Mesenteric fat pad (tissue), 1 donor: ENCODE measurements at regions not wholly inside any gene's neighbourhood (a gene's known extent, or its start where the extent isn't known, plus 50 kb on each side); places are given as distances from the start of the nearest gene placed in this dataset.

Experiments
- DNase-seq: peaks from one replicate; pipeline ENCODE4 v3.0.0-alpha.2; 2020; ENCODE audit warnings: low spot score
- donor health status: DM: yes; HTN: yes; CAD: no.

- DNase-seq = no peak
These were observed 275.5 kb upstream of the RUNX1 start for GRCh38 chr21:35324372-35325220.

- no peak for DNase-seq
These were observed 274.8 kb upstream of the RUNX1 start for GRCh38 chr21:35323947-35324346.

GRCh38 chr21:35321322-35322200 is 272.5 kb upstream of the RUNX1 start:
- no peak for DNase-seq

GRCh38 chr21:35319684-35320283 is 270.7 kb upstream of the RUNX1 start:
- DNase-seq = no peak

- no peak for DNase-seq
These were observed 267.8 kb upstream of the RUNX1 start for GRCh38 chr21:35316933-35317332.

- DNase-seq = no peak
These were observed 267.4 kb upstream of the RUNX1 start for GRCh38 chr21:35316456-35316855.

GRCh38 chr21:35314857-35315582 is 265.9 kb upstream of the RUNX1 start:
- DNase-seq = no peak

- DNase-seq = no peak
These were observed 262.9 kb upstream of the RUNX1 start for GRCh38 chr21:35311985-35312384.

- DNase-seq = no peak
These were observed 260.2 kb upstream of the RUNX1 start for GRCh38 chr21:35309316-35309715.

- DNase-seq = no peak
These were observed 254.0 kb upstream of the RUNX1 start for GRCh38 chr21:35303085-35303484.

- DNase-seq = no peak
These were observed 249.7 kb upstream of the RUNX1 start for GRCh38 chr21:35298757-35299156.

GRCh38 chr21:35297665-35298064 is 248.6 kb upstream of the RUNX1 start:
- DNase-seq = no peak

GRCh38 chr21:35294231-35294898 is 245.3 kb upstream of the RUNX1 start:
- no peak for DNase-seq

GRCh38 chr21:35291973-35292627 is 243.0 kb upstream of the RUNX1 start:
- no peak for DNase-seq

- DNase-seq = no peak
These were observed 241.9 kb upstream of the RUNX1 start for GRCh38 chr21:35291034-35291433.

- DNase-seq = no peak
These were observed 239.1 kb upstream of the RUNX1 start for GRCh38 chr21:35288238-35288637.

GRCh38 chr21:35284199-35284598 is 235.1 kb upstream of the RUNX1 start:
- DNase-seq = no peak

GRCh38 chr21:35282944-35283343 is 233.8 kb upstream of the RUNX1 start:
- no peak for DNase-seq

- DNase-seq = no peak
These were observed 232.9 kb upstream of the RUNX1 start for GRCh38 chr21:35281956-35282355.

GRCh38 chr21:35280231-35280630 is 231.1 kb upstream of the RUNX1 start:
- DNase-seq = no peak
